ENCODE measurements at regions not wholly inside any gene's neighbourhood (a gene's known extent, or its start where the extent isn't known, plus 50 kb on each side); places are given as distances from the start of the nearest gene placed in this dataset.
"Not testable (repeated sequence)": the region's sequence is repeated elsewhere in the genome, so short reads cannot be mapped to it uniquely, and the experiment has no call there.

GRCh38 chr6:128595544-128595943 lies 75.1 kb upstream of the PTPRK start:
- DNase-seq (ENCODE audit: low spot score), result no peak

- no peak for DNase-seq (ENCODE audit: low spot score)
Observed at GRCh38 chr6:128586095-128586494, 65.7 kb upstream of the PTPRK start.

- no peak for DNase-seq (ENCODE audit: low spot score)
Observed at GRCh38 chr6:128580224-128581110, 60.1 kb upstream of the PTPRK start.

GRCh38 chr6:128575254-128575653 lies 54.9 kb upstream of the PTPRK start:
- DNase-seq (ENCODE audit: low spot score), result not testable (repeated sequence)

GRCh38 chr6:128574402-128574801 lies 54.0 kb upstream of the PTPRK start:
- DNase-seq (ENCODE audit: low spot score), result no peak

- DNase-seq (ENCODE audit: low spot score), result no peak
Observed at GRCh38 chr6:128573036-128573435, 52.6 kb upstream of the PTPRK start.

- DNase-seq (ENCODE audit: low spot score), result no peak
Observed at GRCh38 chr6:128572294-128572693, 51.9 kb upstream of the PTPRK start.

GRCh38 chr6:128570680-128571063 lies 50.3 kb upstream of the PTPRK start:
- no peak for DNase-seq (ENCODE audit: low spot score)

GRCh38 chr6:128569732-128570679 lies 49.6 kb upstream of the PTPRK start:
- no peak for DNase-seq (ENCODE audit: low spot score)
